Stomach smooth muscle (tissue), 2 donors: ENCODE measurements at regions not wholly inside any gene's neighbourhood (a gene's known extent, or its start where the extent isn't known, plus 50 kb on each side); places are given as distances from the start of the nearest gene placed in this dataset.

Experiments
- H3K27ac ChIP-seq: one replicate; pipeline ENCODE4 v1.7.0; 2013; ENCODE audit warnings: mild to moderate bottlenecking, low read length, inconsistent platforms
- H3K27me3 ChIP-seq, 2 donors: one replicate each; pipeline ENCODE4 v1.7.0; 2013; ENCODE audit warnings: low read length in 2 of 2; ENCODE audit not compliant: insufficient read depth in 2 of 2, control insufficient read depth in 1 of 2
- H3K36me3 ChIP-seq, 2 donors: one replicate each; pipeline ENCODE4 v1.7.0; 2013; ENCODE audit warnings: low read length in 2 of 2; ENCODE audit not compliant: control insufficient read depth in 2 of 2, insufficient read depth in 2 of 2
- H3K4me1 ChIP-seq: one replicate; pipeline ENCODE4 v1.7.0; 2013; ENCODE audit warnings: low read length; ENCODE audit not compliant: control insufficient read depth, insufficient read depth
- H3K4me3 ChIP-seq, 2 donors: one replicate each; pipeline ENCODE4 v1.7.0; 2013; ENCODE audit warnings: low read length in 2 of 2
- H3K9ac ChIP-seq, 2 donors: one replicate each; pipeline ENCODE4 v1.7.0; 2013; ENCODE audit warnings: low read length in 2 of 2, mild to moderate bottlenecking in 1 of 2
- H3K9me3 ChIP-seq, 2 donors: one replicate each; pipeline ENCODE4 v1.7.0; 2013; ENCODE audit warnings: low read length in 2 of 2; ENCODE audit not compliant: control insufficient read depth in 2 of 2
- donor health status: healthy.
- donor health status: Pancreatic carcinoma.

- Histone ChIP-seq H3K36me3 (no peaks in the 10 kb centered on the region), H3K27me3 (peaks cover 0 to 3% of the 10 kb centered on the region in 2 donors), H3K9ac (no peak overlapping the region), H3K27ac (no peak overlapping the region), H3K9me3 (peaks cover 0 to 5% of the 10 kb centered on the region in 2 donors), H3K4me3 (no peak overlapping the region), H3K4me1 (no peaks in the 10 kb centered on the region)
Observed at GRCh38 chr16:80147026-80147655, 393.7 kb upstream of the DYNLRB2 start.

GRCh38 chr16:80144191-80144590 is 396.6 kb upstream of the DYNLRB2 start:
- Histone ChIP-seq H3K4me1 (no peaks in the 10 kb centered on the region), H3K9me3 (peaks cover 0 to 5% of the 10 kb centered on the region in 2 donors), H3K27ac (no peak overlapping the region), H3K9ac (no peak overlapping the region), H3K27me3 (peaks cover 0 to 3% of the 10 kb centered on the region in 2 donors), H3K4me3 (no peak overlapping the region), H3K36me3 (no peaks in the 10 kb centered on the region)

DNA sequence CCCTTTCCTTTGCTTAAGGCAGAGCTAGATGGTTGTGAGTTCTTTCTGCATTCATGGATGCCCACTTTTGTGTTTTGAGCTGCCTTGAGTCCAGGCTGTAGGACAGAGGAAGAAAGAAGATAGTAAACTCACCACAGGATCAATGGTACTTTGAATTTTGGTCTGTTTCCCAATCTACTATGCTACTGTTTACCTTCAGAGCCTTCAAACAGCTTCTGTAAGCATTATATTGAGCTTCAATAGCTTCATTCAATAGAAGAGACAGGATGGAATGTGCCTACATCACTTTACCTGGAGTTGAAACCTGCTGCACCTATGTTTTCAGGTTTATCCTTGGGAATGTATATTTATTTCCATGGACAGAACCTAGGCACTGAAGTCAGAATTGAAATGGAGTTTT is 397.9 kb upstream of the DYNLRB2 start:
- Histone ChIP-seq H3K9ac (no peak overlapping the region), H3K9me3 (peaks cover 0 to 5% of the 10 kb centered on the region in 2 donors)

DNA sequence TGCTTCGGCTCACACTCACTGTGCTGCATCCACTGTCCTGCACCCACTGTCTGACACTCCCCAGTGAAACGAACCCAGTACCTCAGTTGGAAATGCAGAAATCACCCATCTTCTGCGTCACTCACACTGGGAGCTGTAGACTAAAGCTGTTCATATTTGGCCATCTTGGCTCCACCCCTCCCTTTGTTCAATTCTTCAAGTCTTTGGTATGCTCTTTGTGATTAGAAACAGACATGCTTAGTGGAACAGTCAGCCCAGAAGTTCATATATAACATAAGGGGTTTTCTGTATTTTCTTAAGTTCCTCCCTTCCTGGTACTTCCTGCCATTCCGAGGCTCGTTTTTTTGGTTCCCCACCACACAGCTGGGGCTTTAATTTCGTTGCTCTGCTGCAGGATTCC is 398.5 kb upstream of the DYNLRB2 start:
- Histone ChIP-seq H3K4me3 (no peak overlapping the region), H3K36me3 (no peaks in the 10 kb centered on the region), H3K4me1 (no peaks in the 10 kb centered on the region), H3K27me3 (peaks cover 0 to 3% of the 10 kb centered on the region in 2 donors), H3K27ac (no peak overlapping the region), H3K9me3 (peaks cover 0 to 5% of the 10 kb centered on the region in 2 donors), H3K9ac (no peak overlapping the region)

More for the DNA sequence above, 397.9 kb upstream of the DYNLRB2 start:
- Histone ChIP-seq H3K36me3 (no peaks in the 10 kb centered on the region), H3K4me3 (no peak overlapping the region), H3K27me3 (peaks cover 0 to 3% of the 10 kb centered on the region in 2 donors), H3K4me1 (no peaks in the 10 kb centered on the region), H3K27ac (no peak overlapping the region)

DNA sequence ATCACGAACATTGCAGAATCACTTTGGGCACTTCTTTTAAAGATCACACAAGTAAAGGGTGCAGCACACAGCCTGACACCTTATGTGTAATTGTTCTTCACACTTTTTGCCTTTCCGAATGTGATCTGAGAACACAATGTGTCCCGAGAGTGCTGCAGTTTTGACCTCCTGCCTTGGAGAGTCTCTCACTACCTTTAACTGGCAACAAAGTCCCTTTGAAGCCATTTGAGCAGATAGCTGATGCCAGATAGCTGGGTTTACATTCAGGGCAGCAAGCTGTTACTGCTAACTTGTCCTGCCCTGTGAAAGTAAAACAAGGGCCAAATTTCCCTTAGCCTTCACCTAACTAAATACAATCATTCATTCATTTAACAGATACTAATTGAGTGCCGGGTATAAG is 411.0 kb upstream of the DYNLRB2 start:
- H3K4me1 ChIP-seq = peaks cover 2% of the 10 kb centered on the region
- no peak overlapping the region for H3K27ac ChIP-seq
- H3K27me3 ChIP-seq = no peaks in the 10 kb centered on the region
- no peak overlapping the region for H3K9ac ChIP-seq
- H3K9me3 ChIP-seq = no peaks in the 10 kb centered on the region
- H3K4me3 ChIP-seq = no peak overlapping the region
- H3K36me3 ChIP-seq = no peaks in the 10 kb centered on the region

DNA sequence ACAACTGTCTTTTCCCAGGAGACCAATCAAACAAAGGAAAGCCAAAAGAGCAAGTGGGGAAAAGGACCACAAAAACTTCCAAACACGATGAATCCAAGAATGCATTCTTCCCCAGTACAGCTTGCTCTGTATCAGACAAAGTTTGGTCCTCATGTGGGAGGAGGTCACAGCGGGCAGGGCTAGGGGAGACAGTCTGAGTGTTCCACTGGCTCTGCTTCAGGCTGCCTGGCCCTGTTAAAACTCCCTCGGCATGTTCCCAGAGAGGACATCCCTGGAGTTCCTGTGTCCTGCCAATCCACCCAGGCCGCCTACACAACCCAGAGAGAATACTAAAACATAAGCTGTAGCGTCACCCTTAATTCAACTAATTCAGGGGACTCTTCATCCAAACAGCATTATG is 415.1 kb upstream of the DYNLRB2 start:
- Histone ChIP-seq H3K36me3 (no peaks in the 10 kb centered on the region), H3K27me3 (no peaks in the 10 kb centered on the region), H3K27ac (no peak overlapping the region), H3K4me1 (peaks cover 10% of the 10 kb centered on the region), H3K9me3 (no peaks in the 10 kb centered on the region), H3K4me3 (no peak overlapping the region), H3K9ac (no peak overlapping the region)

DNA sequence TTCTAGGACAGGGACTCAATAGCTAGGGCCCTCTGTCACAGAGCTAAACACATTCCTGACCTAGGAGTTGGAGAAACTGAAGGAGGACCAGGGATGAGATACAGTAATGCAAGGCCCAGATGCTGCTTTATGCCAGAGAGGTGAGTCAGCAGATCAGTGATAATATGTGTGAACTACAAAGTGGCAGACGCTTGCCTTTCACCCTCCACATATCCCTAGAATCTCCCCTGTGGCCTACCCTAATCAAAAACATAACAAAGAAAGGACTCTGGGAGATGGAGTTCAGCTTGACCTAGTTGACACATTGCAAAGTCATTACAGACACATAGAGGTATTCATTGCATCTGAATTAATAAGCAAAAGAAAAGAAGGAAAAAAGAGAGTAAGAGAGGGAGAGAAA is 417.6 kb upstream of the DYNLRB2 start:
- H3K27ac ChIP-seq = no peak overlapping the region

GRCh38 chr16:80122115-80122514 is 418.7 kb upstream of the DYNLRB2 start:
- H3K4me3 ChIP-seq = peak overlapping the region in 1 of 2 donors; percentile 15
- H3K4me1 ChIP-seq = peaks cover 10% of the 10 kb centered on the region
- H3K27me3 ChIP-seq = no peaks in the 10 kb centered on the region
- no peaks in the 10 kb centered on the region for H3K36me3 ChIP-seq
- H3K27ac ChIP-seq = no peak overlapping the region
- H3K9me3 ChIP-seq = no peaks in the 10 kb centered on the region
- no peak overlapping the region for H3K9ac ChIP-seq

More for the DNA sequence above, 417.6 kb upstream of the DYNLRB2 start:
- no peak overlapping the region for H3K9ac ChIP-seq
- peaks cover 10% of the 10 kb centered on the region for H3K4me1 ChIP-seq
- no peaks in the 10 kb centered on the region for H3K27me3 ChIP-seq
- no peak overlapping the region for H3K4me3 ChIP-seq
- H3K9me3 ChIP-seq = no peaks in the 10 kb centered on the region
- no peaks in the 10 kb centered on the region for H3K36me3 ChIP-seq

DNA sequence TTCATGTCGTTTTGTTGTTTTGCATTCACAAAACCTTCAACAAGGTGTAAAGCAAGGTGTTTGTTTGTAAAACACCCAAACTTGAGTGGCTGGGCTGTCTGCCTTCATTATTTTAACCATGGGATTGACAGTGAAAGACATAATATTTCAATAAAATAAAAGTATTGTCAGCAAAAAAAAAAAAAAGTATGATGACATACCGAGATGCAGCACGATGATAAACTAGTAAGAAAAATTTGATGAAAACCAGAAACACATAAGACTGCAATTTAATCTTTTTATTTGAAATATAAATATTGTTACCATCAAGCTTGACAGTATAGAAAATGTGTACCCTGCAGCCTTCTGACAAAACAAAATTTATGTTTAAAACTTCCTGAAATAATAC is 419.3 kb upstream of the DYNLRB2 start:
- no peaks in the 10 kb centered on the region for H3K27me3 ChIP-seq
- H3K27ac ChIP-seq = no peak overlapping the region
- H3K9me3 ChIP-seq = no peaks in the 10 kb centered on the region
- no peak overlapping the region for H3K4me3 ChIP-seq
- no peak overlapping the region for H3K9ac ChIP-seq
- H3K36me3 ChIP-seq = no peaks in the 10 kb centered on the region
- peaks cover 10% of the 10 kb centered on the region for H3K4me1 ChIP-seq

DNA sequence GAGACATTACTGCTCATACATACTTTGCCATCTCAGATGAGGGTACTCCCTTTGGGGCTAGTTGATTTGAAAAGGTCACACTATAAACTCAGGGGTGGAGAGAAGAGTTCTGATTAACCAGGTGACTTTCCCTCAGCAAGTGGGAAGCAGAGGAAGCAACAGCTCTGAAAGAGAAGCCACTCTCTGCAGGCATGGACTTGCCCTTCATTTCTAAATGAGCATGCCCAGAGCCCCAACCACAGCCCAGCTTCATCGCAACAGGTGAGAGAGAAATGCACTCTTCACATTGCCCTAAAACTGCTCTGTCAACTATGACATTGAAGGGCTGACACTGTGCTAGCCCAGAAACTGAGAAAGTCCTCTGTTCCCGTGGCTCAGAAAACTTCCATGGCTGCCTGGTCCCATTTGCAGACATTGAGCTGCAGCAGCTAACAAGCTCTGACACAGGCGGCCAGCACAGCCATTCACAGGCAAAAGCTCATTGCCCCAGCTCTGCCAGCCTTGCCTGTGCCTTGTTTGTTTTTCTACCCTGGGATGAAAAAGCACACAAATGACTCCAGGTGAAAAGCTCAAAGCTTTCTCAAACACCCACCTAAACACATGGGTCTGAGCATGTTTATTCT is 419.8 kb upstream of the DYNLRB2 start:
- H3K4me3 ChIP-seq = no peak overlapping the region
- no peak overlapping the region for H3K27ac ChIP-seq

DNA sequence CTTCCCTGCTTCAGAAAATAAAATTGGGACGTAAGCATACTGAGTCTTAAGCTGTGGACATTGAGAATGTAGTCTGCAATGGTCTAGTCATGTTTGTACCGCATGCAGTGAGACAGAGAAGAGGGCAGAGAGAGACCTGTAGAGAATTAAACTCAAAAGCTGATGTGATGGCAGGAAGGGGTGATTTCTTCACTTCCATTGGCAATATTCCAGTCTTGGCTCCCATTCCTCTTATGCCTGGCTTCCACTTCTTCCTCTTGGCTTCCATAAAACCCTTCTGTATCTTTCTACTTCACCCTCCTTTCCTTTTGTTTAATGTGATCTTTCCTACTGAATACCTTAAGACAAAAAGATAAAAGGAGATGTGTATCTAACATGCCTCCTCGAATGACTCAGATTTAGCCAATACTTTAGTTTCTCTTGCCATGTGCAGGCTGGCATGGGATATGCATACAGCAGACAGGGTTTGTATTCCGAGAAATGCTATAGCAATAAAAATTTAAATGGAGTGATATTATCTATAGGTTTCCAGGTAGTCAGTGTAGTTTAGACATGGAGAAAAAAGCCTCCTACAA is 423.1 kb upstream of the DYNLRB2 start:
- no peaks in the 10 kb centered on the region for H3K9me3 ChIP-seq
- no peak overlapping the region for H3K9ac ChIP-seq
- no peaks in the 10 kb centered on the region for H3K36me3 ChIP-seq
- H3K4me1 ChIP-seq = peaks cover 8% of the 10 kb centered on the region
- no peak overlapping the region for H3K27ac ChIP-seq
- no peak overlapping the region for H3K4me3 ChIP-seq
- no peaks in the 10 kb centered on the region for H3K27me3 ChIP-seq

More for the DNA sequence above, 419.8 kb upstream of the DYNLRB2 start:
- H3K9me3 ChIP-seq = no peaks in the 10 kb centered on the region
- H3K9ac ChIP-seq = no peak overlapping the region
- no peaks in the 10 kb centered on the region for H3K36me3 ChIP-seq
- H3K4me1 ChIP-seq = peaks cover 10% of the 10 kb centered on the region
- H3K27me3 ChIP-seq = no peaks in the 10 kb centered on the region
